ENCODE measurements at regions not wholly inside any gene's neighbourhood (a gene's known extent, or its start where the extent isn't known, plus 50 kb on each side); places are given as distances from the start of the nearest gene placed in this dataset.

DNA sequence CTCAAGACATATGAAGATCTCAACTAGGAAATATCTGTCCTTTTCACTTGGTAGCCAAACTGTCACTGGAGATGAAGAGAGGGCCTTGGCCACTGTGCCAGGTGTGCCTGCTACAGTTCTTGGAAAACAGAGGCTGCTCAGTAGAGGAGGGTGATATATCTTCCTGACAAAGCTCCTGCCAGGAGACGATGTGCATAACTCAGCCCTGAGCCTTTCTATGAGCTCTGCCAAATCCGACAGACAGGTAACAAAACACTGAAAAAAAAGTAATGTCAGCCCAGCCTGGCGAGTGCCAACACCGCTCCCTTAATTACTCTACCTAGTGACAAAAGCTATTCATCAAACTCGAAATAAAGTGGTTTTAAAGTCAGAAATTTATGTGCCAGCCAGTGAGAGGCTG lies 123.2 kb downstream of the MFSD1 start:
- TF ChIP-seq CTCF (IDR thresholded peaks at IDR 0.05): no peak
- no peak for TF ChIP-seq POLR2A (IDR thresholded peaks at IDR 0.05)
